Naive thymus-derived CD4-positive, alpha-beta T cell (primary cell): ENCODE measurements at regions not wholly inside any gene's neighbourhood (a gene's known extent, or its start where the extent isn't known, plus 50 kb on each side); places are given as distances from the start of the nearest gene placed in this dataset.

Experiments
- ATAC-seq: fragments of 150-1000 bp; cut with Tn5 transposase; 2 replicates; pipeline ENCODE4 v1.10.0; 2021; ENCODE audit warnings: mild to moderate bottlenecking, moderate library complexity
- CTCF ChIA-PET: fragments of 350-600 bp; sonication (Branson Sonifier 250); formaldehyde crosslinking; loops from one replicate; lab custom pipeline; 2021; ENCODE audit warnings: antibody characterized with exemption; lab: Charles Lee
- POLR2A ChIA-PET: fragments of 350-600 bp; sonication (Branson Sonifier 250); formaldehyde crosslinking; loops from one replicate; lab custom pipeline; 2021; ENCODE audit warnings: antibody characterized with exemption, inconsistent platforms; lab: Charles Lee
- DNase-seq, 9 donors: peaks; one replicate each; pipeline versions ENCODE4 v3.0.0 to v3.0.0-alpha.2; 2020 to 2022; ENCODE audit warnings: mixed read lengths in 1 of 9
- H3K27ac ChIP-seq: one replicate; pipeline ENCODE4 v1.7.0; 2013; ENCODE audit warnings: mild to moderate bottlenecking, low read depth, low read length, moderate library complexity
- H3K27me3 ChIP-seq, 2 donors: one replicate each; pipeline ENCODE4 v1.7.0; 2013; ENCODE audit warnings: low read length in 2 of 2, mild to moderate bottlenecking in 2 of 2, moderate library complexity in 2 of 2; ENCODE audit not compliant: control insufficient read depth in 2 of 2, insufficient read depth in 2 of 2
- H3K36me3 ChIP-seq, 3 experiments: 1 replicate in 2 of 3; 2 replicates in 1 of 3; pipeline ENCODE4 v1.7.0; 2013; ENCODE audit warnings: low read length in 3 of 3, mild to moderate bottlenecking in 3 of 3, moderate library complexity in 1 of 3; ENCODE audit not compliant: insufficient read depth in 3 of 3, control insufficient read depth in 2 of 3
- H3K4me1 ChIP-seq, 2 donors: one replicate each; pipeline ENCODE4 v1.7.0; 2013; ENCODE audit warnings: low read length in 2 of 2, mild to moderate bottlenecking in 2 of 2, moderate library complexity in 1 of 2; ENCODE audit not compliant: control insufficient read depth in 2 of 2, insufficient read depth in 2 of 2
- H3K4me3 ChIP-seq: 2 replicates; pipeline ENCODE4 v1.7.0; 2013; ENCODE audit warnings: mild to moderate bottlenecking, low read length
- H3K9me3 ChIP-seq, 3 experiments: 1 replicate in 2 of 3; 2 replicates in 1 of 3; pipeline ENCODE4 v1.7.0; 2013; ENCODE audit warnings: low read length in 3 of 3; ENCODE audit not compliant: control insufficient read depth in 2 of 3
- H3K27ac Mint-ChIP-seq, 9 donors: one replicate each; pipeline ENCODE4 v1.8.0; 2020 to 2022; ENCODE audit warnings: mixed read lengths in 9 of 9, mild to moderate bottlenecking in 8 of 9, moderate library complexity in 5 of 9, inconsistent platforms in 2 of 9
- H3K27me3 Mint-ChIP-seq, 5 donors: one replicate each; pipeline ENCODE4 v1.8.0; 2021 to 2022; ENCODE audit warnings: mixed read lengths in 5 of 5, mild to moderate bottlenecking in 1 of 5
- H3K36me3 Mint-ChIP-seq, 5 donors: one replicate each; pipeline ENCODE4 v1.8.0; 2020 to 2022; ENCODE audit warnings: mixed read lengths in 5 of 5, mild to moderate bottlenecking in 3 of 5, inconsistent platforms in 1 of 5
- H3K4me1 Mint-ChIP-seq, 7 donors: one replicate each; pipeline ENCODE4 v1.8.0; 2020 to 2022; ENCODE audit warnings: mixed read lengths in 7 of 7, mild to moderate bottlenecking in 3 of 7, inconsistent platforms in 1 of 7
- H3K4me3 Mint-ChIP-seq, 10 donors: one replicate each; pipeline ENCODE4 v1.8.0; 2020 to 2022; ENCODE audit warnings: mild to moderate bottlenecking in 10 of 10, mixed read lengths in 10 of 10, moderate library complexity in 6 of 10, inconsistent platforms in 2 of 10
- H3K9me3 Mint-ChIP-seq, 11 donors: one replicate each; pipeline ENCODE4 v1.8.0; 2020 to 2022; ENCODE audit warnings: mixed read lengths in 11 of 11, mild to moderate bottlenecking in 4 of 11, inconsistent platforms in 1 of 11, moderate library complexity in 1 of 11
- intact Hi-C, 2 donors: fragments of 100-400 bp; cut with micrococcal nuclease; formaldehyde crosslinking; loops; one replicate each; pipeline ENCODE4 v1.15.1; 2023

- H3K27me3 ChIP-seq, result no peaks in the 10 kb centered on the region
- no peaks in the 10 kb centered on the region for H3K4me1 ChIP-seq
- H3K4me3 ChIP-seq, result no peak overlapping the region
- no peaks in the 10 kb centered on the region for H3K36me3 ChIP-seq
- intact Hi-C loops, result no loop called here
- H3K27me3 Mint-ChIP-seq, result peaks cover 16 to 53% (median 25%) of the 10 kb centered on the region in 5 donors
- no peak overlapping the region for H3K27ac Mint-ChIP-seq
- DNase-seq (no peak), ATAC-seq (no peak)
- ChIA-PET CTCF (interaction anchor here (3.6 kb wide), 1 partner anchor 113 kb away, joined by 39 read pairs; no protein-coding TSS in a partner anchor), POLR2A (no interaction called here)
- no peak overlapping the region for H3K4me3 Mint-ChIP-seq
- H3K36me3 Mint-ChIP-seq, result no peaks in the 10 kb centered on the region
- H3K9me3 ChIP-seq, result no peaks in the 10 kb centered on the region
- no peak overlapping the region for H3K27ac ChIP-seq
- peaks cover 0 to 10% (median 5%) of the 10 kb centered on the region in 7 donors for H3K4me1 Mint-ChIP-seq
- H3K9me3 Mint-ChIP-seq, result no peaks in the 10 kb centered on the region
These were observed 64.9 kb upstream of the SMYD2 start for GRCh38 chr1:214216021-214216420.

GRCh38 chr1:214216779-214217178, 64.2 kb upstream of the SMYD2 start:
- no peak for ATAC-seq
- peaks cover 0 to 10% (median 5%) of the 10 kb centered on the region in 7 donors for H3K4me1 Mint-ChIP-seq

GRCh38 chr1:214219902-214220301, 61.1 kb upstream of the SMYD2 start:
- CTCF ChIA-PET, result interaction anchor here (1.4 kb wide), 1 partner anchor 111 kb away, joined by 6 read pairs; no protein-coding TSS in a partner anchor

More at GRCh38 chr1:214216779-214217178, 64.2 kb upstream of the SMYD2 start:
- no peak for DNase-seq
- H3K4me3 ChIP-seq, result no peak overlapping the region
- intact Hi-C loops, result no loop called here
- H3K4me3 Mint-ChIP-seq, result no peak overlapping the region
- no peaks in the 10 kb centered on the region for H3K27me3 ChIP-seq
- H3K36me3 Mint-ChIP-seq, result no peaks in the 10 kb centered on the region
- ChIA-PET CTCF (interaction anchor here (0.7 to 1.3 kb wide), 2 partner anchors 111 to 411 kb away, joined by 3 read pairs; no protein-coding TSS in a partner anchor), POLR2A (no interaction called here)
- no peaks in the 10 kb centered on the region for H3K4me1 ChIP-seq
- no peaks in the 10 kb centered on the region for H3K36me3 ChIP-seq
- peaks cover 20 to 51% (median 27%) of the 10 kb centered on the region in 5 donors for H3K27me3 Mint-ChIP-seq
- H3K27ac ChIP-seq, result no peak overlapping the region
- no peak overlapping the region for H3K27ac Mint-ChIP-seq
- no peaks in the 10 kb centered on the region for H3K9me3 ChIP-seq
- H3K9me3 Mint-ChIP-seq, result no peaks in the 10 kb centered on the region

GRCh38 chr1:214220891-214221290, 60.1 kb upstream of the SMYD2 start:
- POLR2A ChIA-PET, result no interaction called here
- Mint-ChIP-seq H3K9me3 (no peaks in the 10 kb centered on the region), H3K36me3 (no peaks in the 10 kb centered on the region), H3K4me1 (peaks cover 0 to 12% (median 0%) of the 10 kb centered on the region in 7 donors), H3K4me3 (no peak overlapping the region), H3K27ac (no peak overlapping the region), H3K27me3 (peaks cover 31 to 49% (median 40%) of the 10 kb centered on the region in 5 donors)
- intact Hi-C loops, result no loop called here
- no peaks in the 10 kb centered on the region for H3K27me3 ChIP-seq
- CTCF ChIA-PET, result no interaction called here
- no peaks in the 10 kb centered on the region for H3K36me3 ChIP-seq
- H3K4me1 ChIP-seq, result no peaks in the 10 kb centered on the region
- no peak for DNase-seq
- no peaks in the 10 kb centered on the region for H3K9me3 ChIP-seq
- no peak for ATAC-seq
- H3K27ac ChIP-seq, result no peak overlapping the region
- H3K4me3 ChIP-seq, result no peak overlapping the region

More at GRCh38 chr1:214219902-214220301, 61.1 kb upstream of the SMYD2 start:
- Histone ChIP-seq H3K27me3 (no peaks in the 10 kb centered on the region), H3K4me1 (no peaks in the 10 kb centered on the region), H3K4me3 (no peak overlapping the region), H3K9me3 (no peaks in the 10 kb centered on the region), H3K27ac (no peak overlapping the region), H3K36me3 (no peaks in the 10 kb centered on the region)
- intact Hi-C loops, result no loop called here
- Mint-ChIP-seq H3K4me3 (no peak overlapping the region), H3K9me3 (no peaks in the 10 kb centered on the region), H3K36me3 (no peaks in the 10 kb centered on the region), H3K4me1 (peaks cover 0 to 8% (median 1%) of the 10 kb centered on the region in 7 donors), H3K27me3 (peaks cover 28 to 46% (median 35%) of the 10 kb centered on the region in 5 donors), H3K27ac (no peak overlapping the region)
- DNase-seq (no peak), ATAC-seq (no peak)
- POLR2A ChIA-PET, result interaction anchor here (0.6 kb wide), 1 partner anchor 770 kb away, joined by 3 read pairs; no protein-coding TSS in a partner anchor

GRCh38 chr1:214224611-214225354, 56.2 kb upstream of the SMYD2 start:
- DNase-seq (no peak), ATAC-seq (no peak)
- no peak overlapping the region for H3K4me3 Mint-ChIP-seq
- POLR2A ChIA-PET, result no interaction called here
- Histone ChIP-seq H3K27ac (no peak overlapping the region), H3K9me3 (no peaks in the 10 kb centered on the region), H3K4me3 (no peak overlapping the region), H3K27me3 (no peaks in the 10 kb centered on the region), H3K4me1 (no peaks in the 10 kb centered on the region), H3K36me3 (no peaks in the 10 kb centered on the region)
- CTCF ChIA-PET, result no interaction called here
- intact Hi-C loops, result no loop called here
- peaks cover 0 to 12% (median 0%) of the 10 kb centered on the region in 7 donors for H3K4me1 Mint-ChIP-seq
- H3K36me3 Mint-ChIP-seq, result no peaks in the 10 kb centered on the region
- H3K27ac Mint-ChIP-seq, result no peak overlapping the region
- no peaks in the 10 kb centered on the region for H3K9me3 Mint-ChIP-seq
- H3K27me3 Mint-ChIP-seq, result peaks cover 22 to 44% (median 31%) of the 10 kb centered on the region in 5 donors

- H3K27ac Mint-ChIP-seq, result no peak overlapping the region
- H3K27me3 Mint-ChIP-seq, result peaks cover 8 to 46% (median 17%) of the 10 kb centered on the region in 5 donors
- POLR2A ChIA-PET, result interaction anchor here (0.5 kb wide), 1 partner anchor 32 kb away, joined by 3 read pairs; no protein-coding TSS in a partner anchor
- no peak overlapping the region for H3K4me3 Mint-ChIP-seq
- Histone ChIP-seq H3K9me3 (no peaks in the 10 kb centered on the region), H3K4me1 (no peaks in the 10 kb centered on the region), H3K4me3 (no peak overlapping the region), H3K27ac (no peak overlapping the region), H3K36me3 (no peaks in the 10 kb centered on the region), H3K27me3 (no peaks in the 10 kb centered on the region)
- H3K4me1 Mint-ChIP-seq, result peaks cover 0 to 12% (median 0%) of the 10 kb centered on the region in 7 donors
- intact Hi-C loops, result no loop called here
- H3K9me3 Mint-ChIP-seq, result no peaks in the 10 kb centered on the region
- ATAC-seq (no peak), DNase-seq (no peak)
- H3K36me3 Mint-ChIP-seq, result no peaks in the 10 kb centered on the region
- CTCF ChIA-PET, result no interaction called here
These were observed 52.0 kb upstream of the SMYD2 start for GRCh38 chr1:214228976-214229375.
